A673 (cell line): ENCODE measurements at regions not wholly inside any gene's neighbourhood (a gene's known extent, or its start where the extent isn't known, plus 50 kb on each side); places are given as distances from the start of the nearest gene placed in this dataset.
"Not testable (repeated sequence)": the region's sequence is repeated elsewhere in the genome, so short reads cannot be mapped to it uniquely, and the experiment has no call there.

Source experiments
- BruUV-seq: library from RNA; stranded (reverse); fragments of 400-500 nt; replicated peaks from 2 replicates; lab custom pipeline; 2021; lab: Mats Ljungman, UMichigan
- CTCF ChIA-PET: fragments of 300-600 bp; sonication (Branson Sonifier 250); formaldehyde crosslinking; loops from one replicate; lab custom pipeline; 2022; ENCODE audit warnings: antibody characterized with exemption; lab: Charles Lee
- POLR2A ChIA-PET: fragments of 300-600 bp; sonication (Branson Sonifier 250); formaldehyde crosslinking; loops from one replicate; lab custom pipeline; 2022; ENCODE audit warnings: antibody characterized with exemption; ENCODE audit not compliant: low non-redundant PET; lab: Charles Lee
- DNase-seq: peaks from one replicate; pipeline ENCODE4 v3.0.0-alpha.2; 2015; ENCODE audit warnings: low spot score
- H3K27ac ChIP-seq: fragments of 200-600 bp; sonication (generic); 2 replicates; pipeline ENCODE4 v1.5.1; 2016; ENCODE audit warnings: mixed run types, low read depth, mild to moderate bottlenecking, mixed read lengths, antibody characterized with exemption, low read length; ENCODE audit not compliant: poor library complexity, severe bottlenecking
- H3K27me3 ChIP-seq: fragments of 200-600 bp; sonication (generic); replicated peaks from 2 replicates; pipeline ENCODE4 v1.6.1; 2017; ENCODE audit warnings: mixed run types, low read depth, mild to moderate bottlenecking, mixed read lengths, antibody characterized with exemption, low read length; ENCODE audit not compliant: insufficient read depth, poor library complexity
- H3K36me3 ChIP-seq: fragments of 200-600 bp; sonication (generic); 2 replicates; pipeline ENCODE4 v1.6.1; 2016; ENCODE audit warnings: mixed run types, mild to moderate bottlenecking, mixed read lengths, antibody characterized with exemption, low read length; ENCODE audit not compliant: insufficient read depth, poor library complexity, severe bottlenecking
- H3K4me1 ChIP-seq: fragments of 200-600 bp; sonication (generic); 2 replicates; pipeline ENCODE4 v1.6.1; 2017; ENCODE audit warnings: mixed run types, mild to moderate bottlenecking, mixed read lengths, antibody characterized with exemption, low read length; ENCODE audit not compliant: insufficient read depth, poor library complexity, severe bottlenecking
- H3K4me3 ChIP-seq: fragments of 200-600 bp; sonication (generic); 2 replicates; pipeline ENCODE4 v1.5.1; 2016; ENCODE audit warnings: low read depth, mixed run types, mild to moderate bottlenecking, mixed read lengths, low read length; ENCODE audit not compliant: poor library complexity, severe bottlenecking
- H3K9me3 ChIP-seq: fragments of 200-600 bp; sonication (generic); 2 replicates; pipeline ENCODE4 v1.6.1; 2016; ENCODE audit warnings: mixed run types, low read depth, mild to moderate bottlenecking, mixed read lengths, antibody characterized with exemption, low read length; ENCODE audit not compliant: poor library complexity, severe bottlenecking
- EZH2 ChIP-seq: fragments of 200-600 bp; sonication (generic); IDR thresholded peaks from 2 replicates; pipeline ENCODE4 v1.6.1; 2017; ENCODE audit warnings: borderline replicate concordance, low read depth, mild to moderate bottlenecking, mixed read lengths, antibody characterized with exemption, low read length; ENCODE audit not compliant: poor library complexity, severe bottlenecking
- intact Hi-C: fragments of 100-400 bp; cut with micrococcal nuclease; formaldehyde crosslinking; loops from one replicate; pipeline ENCODE4 v1.10.0; 2022; ENCODE audit not compliant: unreplicated experiment
- TF ChIP-seq, protein P1 (sequence below): fragments of 300-800, 200-600 bp; sonication (generic); conservative IDR thresholded peaks from 2 replicates; pipeline ENCODE4 v1.5.1; 2017; ENCODE audit warnings: low read depth, mild to moderate bottlenecking, antibody characterized with exemption, low read length, moderate library complexity, mixed read lengths

DNA sequence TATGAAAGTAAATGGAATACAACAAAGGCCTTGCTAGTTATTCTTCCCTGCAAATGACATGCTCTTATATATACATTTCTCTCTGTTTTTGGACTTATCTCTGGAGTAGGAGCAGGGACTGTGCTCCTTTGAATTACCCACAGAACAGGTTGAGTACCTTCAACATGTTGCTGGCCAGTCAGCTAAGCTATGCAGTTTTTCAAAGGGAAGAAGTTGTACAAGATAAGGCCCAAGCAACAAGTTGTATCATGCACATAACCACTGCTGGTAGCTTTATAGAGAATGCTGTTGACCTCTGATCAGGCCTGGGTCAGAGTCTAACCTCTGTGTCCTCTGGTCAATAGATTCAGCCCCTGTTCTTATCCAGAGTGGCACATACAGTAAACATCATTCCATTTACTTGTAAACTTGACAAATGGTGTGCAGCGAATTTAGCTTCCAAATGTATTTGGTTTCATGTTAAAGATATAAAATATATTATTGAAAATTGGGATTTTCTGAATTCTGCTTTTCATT lies 99.6 kb downstream of the C11orf87 start:
- Histone ChIP-seq H3K36me3 (no peaks in the 10 kb centered on the region), H3K27ac (no peak overlapping the region), H3K4me1 (no peaks in the 10 kb centered on the region), H3K4me3 (no peak overlapping the region), H3K9me3 (no peaks in the 10 kb centered on the region), H3K27me3 (peaks cover 7% of the 10 kb centered on the region)
- ChIA-PET CTCF (no interaction called here), POLR2A (no interaction called here)
- intact Hi-C loops = no loop called here
- no peak for TF ChIP-seq EZH2
- TF ChIP-seq, protein P1, sequence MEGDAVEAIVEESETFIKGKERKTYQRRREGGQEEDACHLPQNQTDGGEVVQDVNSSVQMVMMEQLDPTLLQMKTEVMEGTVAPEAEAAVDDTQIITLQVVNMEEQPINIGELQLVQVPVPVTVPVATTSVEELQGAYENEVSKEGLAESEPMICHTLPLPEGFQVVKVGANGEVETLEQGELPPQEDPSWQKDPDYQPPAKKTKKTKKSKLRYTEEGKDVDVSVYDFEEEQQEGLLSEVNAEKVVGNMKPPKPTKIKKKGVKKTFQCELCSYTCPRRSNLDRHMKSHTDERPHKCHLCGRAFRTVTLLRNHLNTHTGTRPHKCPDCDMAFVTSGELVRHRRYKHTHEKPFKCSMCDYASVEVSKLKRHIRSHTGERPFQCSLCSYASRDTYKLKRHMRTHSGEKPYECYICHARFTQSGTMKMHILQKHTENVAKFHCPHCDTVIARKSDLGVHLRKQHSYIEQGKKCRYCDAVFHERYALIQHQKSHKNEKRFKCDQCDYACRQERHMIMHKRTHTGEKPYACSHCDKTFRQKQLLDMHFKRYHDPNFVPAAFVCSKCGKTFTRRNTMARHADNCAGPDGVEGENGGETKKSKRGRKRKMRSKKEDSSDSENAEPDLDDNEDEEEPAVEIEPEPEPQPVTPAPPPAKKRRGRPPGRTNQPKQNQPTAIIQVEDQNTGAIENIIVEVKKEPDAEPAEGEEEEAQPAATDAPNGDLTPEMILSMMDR = no peak
- BruUV-seq = no TSS peak
- no peak for DNase-seq

DNA sequence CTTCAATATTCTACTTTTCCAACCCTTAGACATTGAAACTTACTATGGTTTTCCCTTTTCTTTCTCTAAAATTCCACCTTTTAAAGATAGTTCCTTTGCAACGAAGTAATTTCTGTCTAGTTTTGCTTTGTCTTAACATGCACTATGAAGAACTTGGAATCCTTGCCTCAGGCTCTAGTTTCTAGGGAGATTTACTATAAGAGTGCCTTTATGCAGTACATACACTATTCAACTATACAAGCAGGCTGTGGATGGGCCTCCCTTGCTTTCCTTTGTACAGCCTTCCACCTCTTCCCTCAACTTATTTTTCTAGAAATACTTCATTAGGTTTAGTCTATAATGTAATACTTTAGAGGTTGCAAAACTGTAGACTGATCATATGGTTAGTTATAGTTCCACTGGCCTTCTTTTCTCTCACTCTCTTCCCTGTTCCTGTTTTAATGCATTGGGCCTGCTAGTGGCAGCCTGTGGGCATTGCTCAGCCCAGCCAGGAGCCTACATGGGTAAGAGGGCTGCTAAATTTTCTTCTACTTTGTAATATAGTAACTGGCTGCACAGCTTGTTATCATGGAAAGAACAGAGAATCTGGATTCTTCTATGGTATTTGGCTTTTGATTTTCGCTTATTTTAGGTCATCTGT lies 100.2 kb downstream of the C11orf87 start:
- no peak for DNase-seq
- no peak for TF ChIP-seq EZH2
- TF ChIP-seq, protein P1 = no peak; the same call in 1 of the 2 replicates
- Histone ChIP-seq H3K4me3 (no peak overlapping the region), H3K4me1 (no peaks in the 10 kb centered on the region), H3K9me3 (no peaks in the 10 kb centered on the region), H3K27me3 (peaks cover 4% of the 10 kb centered on the region), H3K36me3 (no peaks in the 10 kb centered on the region), H3K27ac (no peak overlapping the region)
- POLR2A ChIA-PET = no interaction called here
- CTCF ChIA-PET = no interaction called here
- no TSS peak for BruUV-seq
- intact Hi-C loops = no loop called here

DNA sequence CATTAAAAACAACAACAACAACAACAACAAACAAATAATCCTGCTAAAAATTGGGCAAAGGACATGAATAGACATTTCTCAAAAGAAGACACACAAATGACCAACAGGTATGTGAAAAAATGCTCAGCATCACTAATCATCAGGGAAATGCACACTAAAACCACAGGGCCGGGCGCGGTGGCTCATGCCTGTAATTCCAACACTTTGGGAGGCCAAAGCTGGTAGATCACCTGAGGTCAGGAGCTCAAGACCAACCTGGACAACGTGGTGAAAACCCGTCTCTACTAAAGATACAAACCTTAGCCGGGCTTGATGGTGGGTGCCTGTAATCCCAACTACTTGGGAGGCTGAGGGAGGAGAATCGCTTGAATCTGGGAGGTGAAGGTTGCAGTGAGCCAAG lies 103.6 kb downstream of the C11orf87 start:
- H3K4me1 ChIP-seq, H3K4me3 ChIP-seq, BruUV-seq, H3K9me3 ChIP-seq, H3K36me3 ChIP-seq, H3K27ac ChIP-seq, POLR2A ChIA-PET, CTCF ChIA-PET, H3K27me3 ChIP-seq, DNase-seq, intact Hi-C loops: not testable (repeated sequence)

DNA sequence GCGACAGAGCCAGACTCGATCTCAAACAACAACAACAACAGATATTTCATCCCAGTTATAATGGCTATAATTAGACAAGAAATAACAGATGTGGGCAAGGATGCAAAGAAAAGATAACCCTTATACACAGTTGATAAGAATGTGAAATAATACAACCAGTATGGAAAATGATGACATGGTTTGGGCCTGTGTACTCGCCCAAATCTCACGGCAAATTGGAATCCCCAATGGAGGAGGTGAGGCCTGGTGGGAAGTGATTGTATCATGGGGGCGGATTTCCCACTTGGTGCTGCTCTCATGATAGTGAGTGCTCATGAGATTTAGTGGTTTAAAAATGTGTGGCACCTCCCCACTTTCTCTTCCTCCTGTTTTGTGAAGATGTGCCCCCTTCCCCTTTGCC lies 104.1 kb downstream of the C11orf87 start:
- no peak for TF ChIP-seq EZH2
- TF ChIP-seq, protein P1 = no peak
- Histone ChIP-seq H3K4me3 (no peak overlapping the region), H3K4me1 (no peaks in the 10 kb centered on the region), H3K36me3 (no peaks in the 10 kb centered on the region), H3K9me3 (no peaks in the 10 kb centered on the region), H3K27ac (no peak overlapping the region), H3K27me3 (no peaks in the 10 kb centered on the region)
- POLR2A ChIA-PET = no interaction called here
- no peak for DNase-seq
- intact Hi-C loops = no loop called here
- BruUV-seq = no TSS peak
- CTCF ChIA-PET = no interaction called here
